SK-N-SH (cell line): ENCODE measurements at regions not wholly inside any gene's neighbourhood (a gene's known extent, or its start where the extent isn't known, plus 50 kb on each side); places are given as distances from the start of the nearest gene placed in this dataset.

Experiments used
- CHD2 ChIP-seq: fragments of 150-350 bp; IDR thresholded peaks from 2 replicates; pipeline ENCODE4 v1.6.1; 2018; ENCODE audit warnings: low read length; ENCODE audit not compliant: partially characterized antibody
- CTCF ChIP-seq: fragments of 200-600 bp; sonication (generic); IDR thresholded peaks from 2 replicates; pipeline ENCODE4 v1.6.1; 2017; ENCODE audit warnings: antibody characterized with exemption, mild to moderate bottlenecking, moderate library complexity
- EP300 ChIP-seq, 2 experiments: IDR thresholded peaks; 2 replicates each; pipeline versions ENCODE4 v1.4.0 to v1.6.1; 2012; ENCODE audit warnings: borderline replicate concordance in 1 of 2, low read depth in 1 of 2, low read length in 1 of 2
- EZH2phosphoT487 ChIP-seq: fragments of 200-600 bp; sonication (generic); IDR thresholded peaks from 2 replicates; pipeline ENCODE4 v1.6.1; 2017; ENCODE audit warnings: low read depth, mixed run types, mild to moderate bottlenecking, antibody characterized with exemption, moderate library complexity, borderline replicate concordance
- GATA2 ChIP-seq: sonication (generic); formaldehyde crosslinking; IDR thresholded peaks from 2 replicates; pipeline ENCODE4 v1.5.0; 2020; ENCODE audit warnings: mild to moderate bottlenecking, missing genetic modification reagents
- POLR2AphosphoS5 ChIP-seq: IDR thresholded peaks from 2 replicates; pipeline ENCODE4 v1.6.1; 2012; ENCODE audit warnings: low read depth, low read length
- RCOR1 ChIP-seq: fragments of 150-350 bp; IDR thresholded peaks from 2 replicates; pipeline ENCODE4 v1.6.1; 2017; ENCODE audit warnings: antibody characterized with exemption, low read length
- SIN3A ChIP-seq: IDR thresholded peaks from 2 replicates; pipeline ENCODE4 v1.6.1; 2012; ENCODE audit warnings: low read depth, mild to moderate bottlenecking, low read length, moderate library complexity, borderline replicate concordance
- SMC3 ChIP-seq: IDR thresholded peaks from 2 replicates; pipeline ENCODE4 v1.6.1; 2012; ENCODE audit warnings: low read depth, low read length, improper control_type of control experiment
- TAF1 ChIP-seq: IDR thresholded peaks from 2 replicates; pipeline ENCODE4 v1.6.1; 2012; ENCODE audit warnings: low read depth, mild to moderate bottlenecking, low read length, moderate library complexity, borderline replicate concordance
- TEAD4 ChIP-seq: IDR thresholded peaks from 2 replicates; pipeline ENCODE4 v1.4.0; 2012; ENCODE audit warnings: mild to moderate bottlenecking, borderline replicate concordance; ENCODE audit not compliant: insufficient read depth
- USF2 ChIP-seq: fragments of 150-350 bp; IDR thresholded peaks from 2 replicates; pipeline ENCODE4 v1.6.1; 2017; ENCODE audit warnings: antibody characterized with exemption, low read length, low read depth, borderline replicate concordance
- ZBTB33 ChIP-seq: IDR thresholded peaks from 2 replicates; pipeline ENCODE4 v1.4.0; 2012; ENCODE audit warnings: low read depth, borderline replicate concordance

GRCh38 chr18:22872900-22873537 is 60.1 kb upstream of the RBBP8 start:
- TF ChIP-seq EP300 (IDR thresholded peaks at IDR 0.05; ENCODE audit: borderline replicate concordance in 1 of 2, low read depth in 1 of 2, low read length in 1 of 2) (no peak), CHD2 (no peak), CTCF (no peak), POLR2AphosphoS5 (no peak), TAF1 (no peak), USF2 (no peak), EZH2phosphoT487 (no peak), ZBTB33 (no peak), SMC3 (no peak), RCOR1 (no peak), SIN3A (no peak), TEAD4 (no peak), GATA2 (CRISPR knock-in tag) (peak; percentile 22; the same call in 1 of the 2 replicates)
